ENCODE measurements at regions not wholly inside any gene's neighbourhood (a gene's known extent, or its start where the extent isn't known, plus 50 kb on each side); places are given as distances from the start of the nearest gene placed in this dataset.

- TF ChIP-seq POLR2AphosphoS5 (IDR thresholded peaks at IDR 0.05; ENCODE audit: insufficient read depth in 1 of 2, low read depth in 1 of 2) (no peak), CTCF (IDR thresholded peaks at IDR 0.05) (no peak), POLR2A (IDR thresholded peaks at IDR 0.05) (no peak)
Measured at GRCh38 chr13:106377341-106377740, 158.1 kb downstream of the EFNB2 start.

Measured in vagina (tissue), 2 donors.